HCT116 (cell line): ENCODE measurements at regions not wholly inside any gene's neighbourhood (a gene's known extent, or its start where the extent isn't known, plus 50 kb on each side); places are given as distances from the start of the nearest gene placed in this dataset.

ENCODE experiments used
- ATAC-seq: fragments of 200-7000 bp; cut with Tn5 transposase; 2 replicates; pipeline ENCODE4 v1.9.1; 2020; ENCODE audit warnings: mild to moderate bottlenecking, moderate library complexity
- BruUV-seq: library from RNA; stranded (reverse); fragments of 400-500 nt; replicated peaks from 2 replicates; lab custom pipeline; 2021; lab: Mats Ljungman, UMichigan
- CTCF ChIA-PET: fragments of 300-600 bp; sonication (Branson Sonifier 250); formaldehyde crosslinking; loops from one replicate; lab custom pipeline; 2021; ENCODE audit warnings: antibody characterized with exemption; lab: Charles Lee
- POLR2A ChIA-PET: fragments of 300-600, 350-600 bp; sonication (Branson Sonifier 250); formaldehyde crosslinking; loops from one replicate; lab custom pipeline; 2021; ENCODE audit warnings: antibody characterized with exemption; lab: Charles Lee
- RAD21 ChIA-PET, 2 experiments: fragments of 300-600 bp; sonication (Branson Sonifier 250); formaldehyde crosslinking; loops; one replicate each; lab custom pipeline; 2023; ENCODE audit warnings: low total read pairs in 2 of 2; ENCODE audit not compliant: uncharacterized antibody in 2 of 2, unreplicated experiment in 2 of 2, low non-redundant PET in 1 of 2; lab: Charles Lee
- DNase-seq: peaks from one replicate; pipeline ENCODE4 v3.0.0-alpha.2; 2010; ENCODE audit warnings: low read depth, low spot score
- H2AFZ ChIP-seq: fragments of 200-600 bp; shearing (Covaris generic), sonication (generic); 2 replicates; pipeline ENCODE4 v1.6.1; 2017; ENCODE audit warnings: low read depth, mixed run types, mixed read lengths, antibody characterized with exemption, low read length; ENCODE audit not compliant: poor library complexity, severe bottlenecking
- H3K27ac ChIP-seq: 2 replicates; pipeline ENCODE4 v1.5.1; 2012; ENCODE audit warnings: low read depth, low read length
- H3K27me3 ChIP-seq: fragments of 200-600 bp; sonication (generic); 2 replicates; pipeline ENCODE4 v1.6.1; 2016; ENCODE audit warnings: mixed run types, low read length, mixed read lengths; ENCODE audit not compliant: insufficient read depth
- H3K36me3 ChIP-seq, 2 experiments: fragments of 200-500 bp in 1 of 2; fragments of 200-600 bp in 1 of 2; sonication (Bioruptor generic) in 1 of 2; sonication (generic) in 1 of 2; 2 replicates each; pipeline versions ENCODE4 v1.5.1 to v1.6.1; 2014 to 2016; ENCODE audit warnings: low read length in 2 of 2, inconsistent platforms in 1 of 2, mixed read lengths in 1 of 2, mixed run types in 1 of 2; ENCODE audit not compliant: insufficient read depth in 2 of 2, control insufficient read depth in 1 of 2
- H3K4me1 ChIP-seq, 2 experiments: fragments of 200-600 bp in 1 of 2; sonication (generic) in 1 of 2; 2 replicates each; pipeline versions ENCODE4 v1.5.1 to v1.6.1; 2012 to 2017; ENCODE audit warnings: low read length in 2 of 2, inconsistent platforms in 1 of 2, mild to moderate bottlenecking in 1 of 2, mixed read lengths in 1 of 2, mixed run types in 1 of 2, moderate library complexity in 1 of 2; ENCODE audit not compliant: insufficient read depth in 2 of 2, control insufficient read depth in 1 of 2
- H3K4me2 ChIP-seq: fragments of 200-600 bp; sonication (generic); 2 replicates; pipeline ENCODE4 v1.6.1; 2017; ENCODE audit warnings: mixed run types, low read length, mixed read lengths
- H3K4me3 ChIP-seq, 2 experiments: fragments of 200-600 bp in 1 of 2; sonication (generic) in 1 of 2; replicated peaks in 1 of 2; 2 replicates each; pipeline ENCODE4 v1.5.1; 2011 to 2016; ENCODE audit warnings: low read length in 2 of 2, control low read depth in 1 of 2, low read depth in 1 of 2, mild to moderate bottlenecking in 1 of 2, mixed read lengths in 1 of 2, mixed run types in 1 of 2
- H3K79me2 ChIP-seq: fragments of 200-600 bp; sonication (generic); 2 replicates; pipeline ENCODE4 v1.6.1; 2017; ENCODE audit warnings: mild to moderate bottlenecking, mixed run types, low read length, moderate library complexity, mixed read lengths; ENCODE audit not compliant: insufficient read depth
- H3K9ac ChIP-seq: fragments of 200-600 bp; sonication (generic); 2 replicates; pipeline ENCODE4 v1.6.1; 2016; ENCODE audit warnings: low read length, mixed read lengths
- H3K9me2 ChIP-seq: fragments of 200-600 bp; sonication (generic), shearing (Covaris generic); 2 replicates; pipeline ENCODE4 v1.6.1; 2017; ENCODE audit warnings: mixed run types, mild to moderate bottlenecking, moderate library complexity; ENCODE audit not compliant: insufficient read depth
- H3K9me3 ChIP-seq, 2 experiments: fragments of 200-500 bp in 1 of 2; fragments of 200-600 bp in 1 of 2; sonication (Bioruptor generic) in 1 of 2; sonication (generic) in 1 of 2; 2 replicates each; pipeline ENCODE4 v1.6.1; 2014 to 2017; ENCODE audit warnings: low read length in 2 of 2, mixed read lengths in 2 of 2, inconsistent platforms in 1 of 2, low read depth in 1 of 2, mild to moderate bottlenecking in 1 of 2, mixed run types in 1 of 2, moderate library complexity in 1 of 2; ENCODE audit not compliant: control insufficient read depth in 1 of 2, insufficient read depth in 1 of 2
- H4K20me1 ChIP-seq: fragments of 200-600 bp; sonication (generic), shearing (Covaris generic); 2 replicates; pipeline ENCODE4 v1.6.1; 2017; ENCODE audit warnings: mixed run types, mild to moderate bottlenecking, moderate library complexity; ENCODE audit not compliant: insufficient read depth
- CBX3 ChIP-seq: IDR thresholded peaks from 2 replicates; pipeline ENCODE4 v1.6.1; 2012; ENCODE audit warnings: low read depth
- CEBPB ChIP-seq: IDR thresholded peaks from 2 replicates; pipeline ENCODE4 v1.6.1; 2012; ENCODE audit warnings: low read depth
- CTCF ChIP-seq, 3 experiments: fragments of 200-600 bp in 1 of 3; sonication (generic) in 1 of 3; IDR thresholded peaks in 2 of 3; conservative IDR thresholded peaks in 1 of 3; 2 replicates each; pipeline ENCODE4 v1.5.1; 2012 to 2017; ENCODE audit warnings: low read depth in 2 of 3, low read length in 2 of 3, antibody characterized with exemption in 1 of 3, borderline replicate concordance in 1 of 3, control low read depth in 1 of 3, mild to moderate bottlenecking in 1 of 3, mixed read lengths in 1 of 3, mixed run types in 1 of 3, moderate library complexity in 1 of 3; ENCODE audit not compliant: insufficient read depth in 1 of 3
- EGR1 ChIP-seq: IDR thresholded peaks from 2 replicates; pipeline ENCODE4 v1.6.1; 2012; ENCODE audit warnings: low read depth
- ELF1 ChIP-seq: IDR thresholded peaks from 2 replicates; pipeline ENCODE4 v1.6.1; 2012; ENCODE audit warnings: low read depth, borderline replicate concordance
- EZH2phosphoT487 ChIP-seq: fragments of 200-600 bp; IDR thresholded peaks from 2 replicates; pipeline ENCODE4 v1.6.1; 2018; ENCODE audit warnings: antibody characterized with exemption, borderline replicate concordance
- FOSL1 ChIP-seq: IDR thresholded peaks from 2 replicates; pipeline ENCODE4 v1.6.1; 2012; ENCODE audit warnings: low read depth
- SIN3A ChIP-seq: IDR thresholded peaks from 2 replicates; pipeline ENCODE4 v1.6.1; 2012; ENCODE audit warnings: low read depth
- SP1 ChIP-seq: IDR thresholded peaks from 2 replicates; pipeline ENCODE4 v1.6.1; 2012; ENCODE audit warnings: low read depth
- YY1 ChIP-seq: IDR thresholded peaks from 2 replicates; pipeline ENCODE4 v1.6.1; 2011; ENCODE audit warnings: low read length, low read depth, moderate library complexity, mild to moderate bottlenecking; ENCODE audit not compliant: insufficient replicate concordance; ENCODE audit errors: extremely low read depth
- ZFX ChIP-seq: fragments of 450-650 bp; IDR thresholded peaks from 2 replicates; pipeline ENCODE4 v1.6.1; 2017
- ZNF274 ChIP-seq: fragments of 200-500 bp; sonication (Bioruptor generic); IDR thresholded peaks from 2 replicates; pipeline ENCODE4 v1.6.1; 2014; ENCODE audit warnings: mild to moderate bottlenecking, low read depth, low read length, inconsistent platforms
- intact Hi-C: fragments of 100-400 bp; cut with micrococcal nuclease; formaldehyde crosslinking; loops from 2 replicates; pipeline ENCODE4 v1.10.0; 2022
- TF ChIP-seq, protein P1 (sequence below): IDR thresholded peaks from 2 replicates; pipeline ENCODE4 v1.6.1; 2012
- TF ChIP-seq, protein P2 (sequence below): IDR thresholded peaks from 2 replicates; pipeline ENCODE4 v1.6.1; 2012; ENCODE audit warnings: low read depth
- TF ChIP-seq, protein P3 (sequence below): IDR thresholded peaks from 2 replicates; pipeline ENCODE4 v1.6.1; 2011; ENCODE audit warnings: mild to moderate bottlenecking, low read length, moderate library complexity; ENCODE audit not compliant: insufficient replicate concordance; ENCODE audit errors: extremely low read depth
- TF ChIP-seq, protein P4 (sequence below): IDR thresholded peaks from 2 replicates; pipeline ENCODE4 v1.6.1; 2012

GRCh38 chr5:27144456-27144855 is 106.1 kb upstream of the CDH9 start:
- POLR2A ChIA-PET: no interaction called here
- BruUV-seq: no TSS peak
- no peaks in the 10 kb centered on the region for H4K20me1 ChIP-seq
- TF ChIP-seq EGR1 (no peak), FOSL1 (no peak), ELF1 (no peak), CTCF (IDR thresholded peaks at IDR 0.05 in 2 of 3, conservative IDR thresholded peaks at IDR 0.05 in 1 of 3; ENCODE audit: borderline replicate concordance in 1 of 3, insufficient read depth in 1 of 3, low read depth in 2 of 3, low read length in 2 of 3) (no peak), SIN3A (no peak), YY1 (no peak), CEBPB (no peak), EZH2phosphoT487 (no peak), ZNF274 (no peak), ZFX (no peak), SP1 (no peak), CBX3 (no peak)
- TF ChIP-seq, protein P1, sequence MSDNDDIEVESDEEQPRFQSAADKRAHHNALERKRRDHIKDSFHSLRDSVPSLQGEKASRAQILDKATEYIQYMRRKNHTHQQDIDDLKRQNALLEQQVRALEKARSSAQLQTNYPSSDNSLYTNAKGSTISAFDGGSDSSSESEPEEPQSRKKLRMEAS: no peak
- TF ChIP-seq, protein P2, sequence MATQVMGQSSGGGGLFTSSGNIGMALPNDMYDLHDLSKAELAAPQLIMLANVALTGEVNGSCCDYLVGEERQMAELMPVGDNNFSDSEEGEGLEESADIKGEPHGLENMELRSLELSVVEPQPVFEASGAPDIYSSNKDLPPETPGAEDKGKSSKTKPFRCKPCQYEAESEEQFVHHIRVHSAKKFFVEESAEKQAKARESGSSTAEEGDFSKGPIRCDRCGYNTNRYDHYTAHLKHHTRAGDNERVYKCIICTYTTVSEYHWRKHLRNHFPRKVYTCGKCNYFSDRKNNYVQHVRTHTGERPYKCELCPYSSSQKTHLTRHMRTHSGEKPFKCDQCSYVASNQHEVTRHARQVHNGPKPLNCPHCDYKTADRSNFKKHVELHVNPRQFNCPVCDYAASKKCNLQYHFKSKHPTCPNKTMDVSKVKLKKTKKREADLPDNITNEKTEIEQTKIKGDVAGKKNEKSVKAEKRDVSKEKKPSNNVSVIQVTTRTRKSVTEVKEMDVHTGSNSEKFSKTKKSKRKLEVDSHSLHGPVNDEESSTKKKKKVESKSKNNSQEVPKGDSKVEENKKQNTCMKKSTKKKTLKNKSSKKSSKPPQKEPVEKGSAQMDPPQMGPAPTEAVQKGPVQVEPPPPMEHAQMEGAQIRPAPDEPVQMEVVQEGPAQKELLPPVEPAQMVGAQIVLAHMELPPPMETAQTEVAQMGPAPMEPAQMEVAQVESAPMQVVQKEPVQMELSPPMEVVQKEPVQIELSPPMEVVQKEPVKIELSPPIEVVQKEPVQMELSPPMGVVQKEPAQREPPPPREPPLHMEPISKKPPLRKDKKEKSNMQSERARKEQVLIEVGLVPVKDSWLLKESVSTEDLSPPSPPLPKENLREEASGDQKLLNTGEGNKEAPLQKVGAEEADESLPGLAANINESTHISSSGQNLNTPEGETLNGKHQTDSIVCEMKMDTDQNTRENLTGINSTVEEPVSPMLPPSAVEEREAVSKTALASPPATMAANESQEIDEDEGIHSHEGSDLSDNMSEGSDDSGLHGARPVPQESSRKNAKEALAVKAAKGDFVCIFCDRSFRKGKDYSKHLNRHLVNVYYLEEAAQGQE: no peak
- TF ChIP-seq, protein P3, sequence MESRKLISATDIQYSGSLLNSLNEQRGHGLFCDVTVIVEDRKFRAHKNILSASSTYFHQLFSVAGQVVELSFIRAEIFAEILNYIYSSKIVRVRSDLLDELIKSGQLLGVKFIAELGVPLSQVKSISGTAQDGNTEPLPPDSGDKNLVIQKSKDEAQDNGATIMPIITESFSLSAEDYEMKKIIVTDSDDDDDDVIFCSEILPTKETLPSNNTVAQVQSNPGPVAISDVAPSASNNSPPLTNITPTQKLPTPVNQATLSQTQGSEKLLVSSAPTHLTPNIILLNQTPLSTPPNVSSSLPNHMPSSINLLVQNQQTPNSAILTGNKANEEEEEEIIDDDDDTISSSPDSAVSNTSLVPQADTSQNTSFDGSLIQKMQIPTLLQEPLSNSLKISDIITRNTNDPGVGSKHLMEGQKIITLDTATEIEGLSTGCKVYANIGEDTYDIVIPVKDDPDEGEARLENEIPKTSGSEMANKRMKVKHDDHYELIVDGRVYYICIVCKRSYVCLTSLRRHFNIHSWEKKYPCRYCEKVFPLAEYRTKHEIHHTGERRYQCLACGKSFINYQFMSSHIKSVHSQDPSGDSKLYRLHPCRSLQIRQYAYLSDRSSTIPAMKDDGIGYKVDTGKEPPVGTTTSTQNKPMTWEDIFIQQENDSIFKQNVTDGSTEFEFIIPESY: no peak
- TF ChIP-seq, protein P4, sequence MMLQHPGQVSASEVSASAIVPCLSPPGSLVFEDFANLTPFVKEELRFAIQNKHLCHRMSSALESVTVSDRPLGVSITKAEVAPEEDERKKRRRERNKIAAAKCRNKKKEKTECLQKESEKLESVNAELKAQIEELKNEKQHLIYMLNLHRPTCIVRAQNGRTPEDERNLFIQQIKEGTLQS: no peak
- intact Hi-C loops: no loop called here
- RAD21 ChIA-PET: no interaction called here
- H3K27ac ChIP-seq: no peak overlapping the region
- no peaks in the 10 kb centered on the region for H3K4me1 ChIP-seq
- H3K9me3 ChIP-seq: peaks cover 4 to 20% of the 10 kb centered on the region in 2 experiments; a peak in 3 of 4 replicates
- ATAC-seq (no peak), DNase-seq (no peak)
- H3K9ac ChIP-seq: no peak overlapping the region
- no peak overlapping the region for H3K4me3 ChIP-seq
- H3K27me3 ChIP-seq: no peaks in the 10 kb centered on the region
- CTCF ChIA-PET: no interaction called here
- no peaks in the 10 kb centered on the region for H3K9me2 ChIP-seq
- H3K4me2 ChIP-seq: no peak overlapping the region
- H3K79me2 ChIP-seq: no peaks in the 10 kb centered on the region
- no peaks in the 10 kb centered on the region for H3K36me3 ChIP-seq
- H2AFZ ChIP-seq: no peak overlapping the region
